Panc1 (cell line): ENCODE measurements at regions not wholly inside any gene's neighbourhood (a gene's known extent, or its start where the extent isn't known, plus 50 kb on each side); places are given as distances from the start of the nearest gene placed in this dataset.

ENCODE experiments used
- CTCF ChIP-seq: fragments of 450-650 bp; IDR thresholded peaks from 2 replicates; pipeline ENCODE4 v1.5.1; 2017; ENCODE audit warnings: mild to moderate bottlenecking
- POLR2AphosphoS5 ChIP-seq: IDR thresholded peaks from 2 replicates; pipeline ENCODE4 v1.6.1; 2012; ENCODE audit warnings: mild to moderate bottlenecking, low read depth, low read length, moderate library complexity
- REST ChIP-seq, 2 experiments: IDR thresholded peaks; 2 replicates each; pipeline ENCODE4 v1.6.1; 2011 to 2012; ENCODE audit warnings: low read depth in 2 of 2, control low read depth in 1 of 2, low read length in 1 of 2, mild to moderate bottlenecking in 1 of 2, moderate library complexity in 1 of 2; ENCODE audit not compliant: insufficient read depth in 1 of 2

GRCh38 chr12:102323799-102324198 is 126.2 kb upstream of the PMCH start:
- no peak for TF ChIP-seq CTCF
- TF ChIP-seq REST (IDR thresholded peaks at IDR 0.05; ENCODE audit: insufficient read depth in 1 of 2, low read depth in 2 of 2, low read length in 1 of 2), result no peak
- no peak for TF ChIP-seq POLR2AphosphoS5
